NB4 (cell line): ENCODE measurements at regions not wholly inside any gene's neighbourhood (a gene's known extent, or its start where the extent isn't known, plus 50 kb on each side); places are given as distances from the start of the nearest gene placed in this dataset.

ENCODE experiments used
- CTCF ChIP-seq: IDR thresholded peaks from one replicate; pipeline ENCODE4 v1.5.1; 2012; ENCODE audit warnings: low read depth, low read length
- MYC ChIP-seq: IDR thresholded peaks from 2 replicates; pipeline ENCODE4 v1.6.1; 2011; ENCODE audit warnings: low read depth, low read length

GRCh38 chr13:61709258-61709657, 293.6 kb upstream of the PCDH20 start:
- no peak for TF ChIP-seq CTCF
- no peak for TF ChIP-seq MYC
